ENCODE measurements at regions not wholly inside any gene's neighbourhood (a gene's known extent, or its start where the extent isn't known, plus 50 kb on each side); places are given as distances from the start of the nearest gene placed in this dataset.

GRCh38 chr22:18731075-18731666, 119.5 kb upstream of the RIMBP3 start:
- DNase-seq: no peak

- peak; percentile 72 for DNase-seq
Measured at GRCh38 chr22:18730410-18730809, 118.7 kb upstream of the RIMBP3 start.
